ENCODE measurements at regions not wholly inside any gene's neighbourhood (a gene's known extent, or its start where the extent isn't known, plus 50 kb on each side); places are given as distances from the start of the nearest gene placed in this dataset.

DNA sequence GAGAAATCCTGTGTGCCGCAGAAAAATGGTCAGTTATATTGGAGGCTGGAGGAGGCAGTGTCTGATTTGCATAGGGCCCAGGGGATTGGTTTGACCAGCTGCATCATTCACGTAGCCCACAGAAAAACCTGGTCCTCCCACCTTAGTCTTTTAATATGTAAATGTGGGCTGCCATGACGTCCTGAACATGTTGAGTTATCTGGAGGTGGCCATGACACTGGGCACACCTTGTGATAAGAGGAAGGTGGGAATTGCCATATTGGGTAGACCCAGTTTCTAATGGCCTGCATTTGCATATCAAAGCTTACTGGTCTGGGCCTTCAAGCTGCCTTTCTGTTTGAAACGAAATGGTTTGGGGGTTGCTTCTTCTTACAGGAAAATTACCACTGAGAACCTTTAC lies 162.2 kb downstream of the AHR start:
- H3K27me3 Mint-ChIP-seq (ENCODE audit: insufficient read depth): peaks cover 2% of the 10 kb centered on the region; the same call in 1 of the 2 replicates
- peaks cover 21% of the 10 kb centered on the region for H3K36me3 Mint-ChIP-seq (ENCODE audit: low read depth)
- H3K27ac Mint-ChIP-seq: no peak overlapping the region
- TF ChIP-seq CTCF (IDR thresholded peaks at IDR 0.05): no peak
- peaks cover 9% of the 10 kb centered on the region for H3K9me3 Mint-ChIP-seq
- H3K4me3 Mint-ChIP-seq: no peak overlapping the region
- no peak for DNase-seq
- peaks cover 30% of the 10 kb centered on the region for H3K4me1 Mint-ChIP-seq (ENCODE audit: low read depth)

DNA sequence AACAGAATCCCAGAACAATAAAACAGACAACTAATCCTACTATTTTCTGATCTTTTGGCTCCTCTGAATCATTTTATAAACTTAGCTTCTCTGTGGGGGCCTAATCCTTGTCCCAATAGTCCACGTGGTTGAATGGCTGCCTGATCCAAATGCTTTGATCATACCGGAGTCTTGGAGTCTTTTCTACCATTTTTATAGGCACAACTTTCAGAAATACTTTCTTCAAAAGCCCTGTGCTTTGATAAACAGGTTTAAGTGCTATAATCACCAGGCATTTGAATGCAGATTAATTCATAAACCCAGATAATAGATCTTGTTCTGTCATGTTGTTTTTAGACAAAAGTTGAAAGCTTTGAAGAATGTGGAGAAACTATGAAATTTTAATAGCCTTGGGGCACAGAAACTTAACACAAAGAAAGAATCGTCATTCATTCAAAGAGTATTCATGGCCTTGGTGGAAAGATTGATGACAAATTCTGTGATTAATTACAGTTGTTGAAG lies 163.7 kb downstream of the AHR start:
- no peak overlapping the region for H3K27ac Mint-ChIP-seq
- peak; percentile 8 for DNase-seq
- H3K4me1 Mint-ChIP-seq (ENCODE audit: low read depth): peaks cover 20% of the 10 kb centered on the region
- H3K9me3 Mint-ChIP-seq: peaks cover 9% of the 10 kb centered on the region
- H3K27me3 Mint-ChIP-seq (ENCODE audit: insufficient read depth): peaks cover 2% of the 10 kb centered on the region; the same call in 1 of the 2 replicates
- TF ChIP-seq CTCF (IDR thresholded peaks at IDR 0.05): no peak
- H3K36me3 Mint-ChIP-seq (ENCODE audit: low read depth): peaks cover 21% of the 10 kb centered on the region
- no peak overlapping the region for H3K4me3 Mint-ChIP-seq

DNA sequence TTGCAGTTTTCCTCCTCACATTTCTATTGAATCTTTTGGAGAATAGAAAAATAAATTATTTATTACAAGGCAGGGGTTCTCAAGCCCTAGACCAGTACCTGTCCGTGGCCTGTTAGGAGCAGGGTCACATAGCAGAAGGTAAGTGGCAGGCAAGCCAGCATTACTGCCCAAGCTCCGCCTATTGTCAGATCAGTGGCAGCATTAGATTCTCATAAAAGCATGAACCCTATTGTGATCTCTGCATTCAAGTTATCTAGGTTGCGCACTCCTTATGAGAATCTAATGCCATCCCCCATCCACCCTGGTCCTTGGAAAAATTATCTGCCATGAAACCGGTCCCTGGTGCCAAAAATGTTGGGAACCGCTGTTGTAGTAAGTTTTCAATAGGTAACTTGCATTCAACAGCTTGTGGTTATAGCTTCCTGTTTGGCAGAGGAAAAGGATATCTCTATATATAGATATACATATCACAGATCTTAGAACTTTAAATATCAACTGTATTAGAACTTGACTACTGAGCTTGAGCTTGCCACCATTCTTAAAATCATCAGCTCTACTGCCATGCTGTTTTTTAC lies 165.1 kb downstream of the AHR start:
- Mint-ChIP-seq H3K4me3 (no peak overlapping the region), H3K4me1 (ENCODE audit: low read depth) (peaks cover 20% of the 10 kb centered on the region), H3K27me3 (ENCODE audit: insufficient read depth) (peaks cover 2% of the 10 kb centered on the region; the same call in 1 of the 2 replicates), H3K27ac (no peak overlapping the region), H3K36me3 (ENCODE audit: low read depth) (peaks cover 11% of the 10 kb centered on the region), H3K9me3 (peaks cover 1% of the 10 kb centered on the region)
- TF ChIP-seq CTCF (IDR thresholded peaks at IDR 0.05): no peak
- DNase-seq: no peak

- no peak for DNase-seq
- H3K4me3 Mint-ChIP-seq: no peak overlapping the region
- H3K4me1 Mint-ChIP-seq (ENCODE audit: low read depth): peaks cover 20% of the 10 kb centered on the region
- TF ChIP-seq CTCF (IDR thresholded peaks at IDR 0.05): no peak
- H3K27me3 Mint-ChIP-seq (ENCODE audit: insufficient read depth): 0 out of 2 replicates have a peak, but pooled peaks cover 2% of the 10 kb centered on the region
- H3K36me3 Mint-ChIP-seq (ENCODE audit: low read depth): no peaks in the 10 kb centered on the region; the same call in 1 of the 2 replicates
- H3K27ac Mint-ChIP-seq: no peak overlapping the region
- no peaks in the 10 kb centered on the region for H3K9me3 Mint-ChIP-seq
Measured at GRCh38 chr7:17466216-17466615, 167.8 kb downstream of the AHR start.

DNA sequence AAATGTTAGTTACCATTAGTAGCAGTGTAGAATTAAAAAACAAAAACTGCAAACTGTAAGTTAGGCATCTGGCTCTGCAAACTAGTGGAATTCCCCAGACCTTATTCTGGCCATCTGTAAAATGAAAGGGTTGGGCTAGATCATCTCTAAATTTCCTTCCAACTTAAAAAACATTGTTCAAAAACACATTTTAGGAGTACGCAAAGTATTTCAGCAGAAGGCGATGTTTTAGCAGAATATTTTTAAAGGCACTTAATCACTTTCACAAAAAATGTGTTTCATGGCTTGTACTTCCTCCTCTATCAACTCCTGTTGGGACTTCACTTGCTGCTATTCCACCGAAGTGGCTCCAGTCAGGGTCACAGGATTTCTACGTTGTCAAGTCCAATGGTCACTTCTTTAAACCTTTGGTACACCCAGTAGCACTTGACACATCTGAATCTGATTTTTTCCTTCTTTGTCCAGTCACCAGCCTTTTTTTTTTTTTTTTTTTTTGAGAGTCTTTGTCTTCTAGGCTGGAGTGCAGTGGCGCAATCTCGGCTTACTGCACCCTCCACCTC lies 169.0 kb downstream of the AHR start:
- Mint-ChIP-seq H3K4me1 (ENCODE audit: low read depth) (peaks cover 8% of the 10 kb centered on the region), H3K27me3 (ENCODE audit: insufficient read depth) (0 out of 2 replicates have a peak, but pooled peaks cover 2% of the 10 kb centered on the region), H3K4me3 (no peak overlapping the region), H3K9me3 (no peaks in the 10 kb centered on the region), H3K36me3 (ENCODE audit: low read depth) (no peaks in the 10 kb centered on the region; the same call in 1 of the 2 replicates), H3K27ac (no peak overlapping the region)
- DNase-seq: no peak
- no peak for TF ChIP-seq CTCF (IDR thresholded peaks at IDR 0.05)

Measured in HFFc6 (cell line).